A673 (cell line): ENCODE measurements at regions not wholly inside any gene's neighbourhood (a gene's known extent, or its start where the extent isn't known, plus 50 kb on each side); places are given as distances from the start of the nearest gene placed in this dataset.

Experiments
- BruUV-seq: library from RNA; stranded (reverse); fragments of 400-500 nt; replicated peaks from 2 replicates; lab custom pipeline; 2021; lab: Mats Ljungman, UMichigan
- CTCF ChIA-PET: fragments of 300-600 bp; sonication (Branson Sonifier 250); formaldehyde crosslinking; loops from one replicate; lab custom pipeline; 2022; ENCODE audit warnings: antibody characterized with exemption; lab: Charles Lee
- POLR2A ChIA-PET: fragments of 300-600 bp; sonication (Branson Sonifier 250); formaldehyde crosslinking; loops from one replicate; lab custom pipeline; 2022; ENCODE audit warnings: antibody characterized with exemption; ENCODE audit not compliant: low non-redundant PET; lab: Charles Lee
- DNase-seq: peaks from one replicate; pipeline ENCODE4 v3.0.0-alpha.2; 2015; ENCODE audit warnings: low spot score
- H3K27ac ChIP-seq: fragments of 200-600 bp; sonication (generic); 2 replicates; pipeline ENCODE4 v1.5.1; 2016; ENCODE audit warnings: mixed run types, low read depth, mild to moderate bottlenecking, mixed read lengths, antibody characterized with exemption, low read length; ENCODE audit not compliant: poor library complexity, severe bottlenecking
- H3K27me3 ChIP-seq: fragments of 200-600 bp; sonication (generic); replicated peaks from 2 replicates; pipeline ENCODE4 v1.6.1; 2017; ENCODE audit warnings: mixed run types, low read depth, mild to moderate bottlenecking, mixed read lengths, antibody characterized with exemption, low read length; ENCODE audit not compliant: insufficient read depth, poor library complexity
- H3K36me3 ChIP-seq: fragments of 200-600 bp; sonication (generic); 2 replicates; pipeline ENCODE4 v1.6.1; 2016; ENCODE audit warnings: mixed run types, mild to moderate bottlenecking, mixed read lengths, antibody characterized with exemption, low read length; ENCODE audit not compliant: insufficient read depth, poor library complexity, severe bottlenecking
- H3K4me1 ChIP-seq: fragments of 200-600 bp; sonication (generic); 2 replicates; pipeline ENCODE4 v1.6.1; 2017; ENCODE audit warnings: mixed run types, mild to moderate bottlenecking, mixed read lengths, antibody characterized with exemption, low read length; ENCODE audit not compliant: insufficient read depth, poor library complexity, severe bottlenecking
- H3K4me3 ChIP-seq: fragments of 200-600 bp; sonication (generic); 2 replicates; pipeline ENCODE4 v1.5.1; 2016; ENCODE audit warnings: low read depth, mixed run types, mild to moderate bottlenecking, mixed read lengths, low read length; ENCODE audit not compliant: poor library complexity, severe bottlenecking
- H3K9me3 ChIP-seq: fragments of 200-600 bp; sonication (generic); 2 replicates; pipeline ENCODE4 v1.6.1; 2016; ENCODE audit warnings: mixed run types, low read depth, mild to moderate bottlenecking, mixed read lengths, antibody characterized with exemption, low read length; ENCODE audit not compliant: poor library complexity, severe bottlenecking
- EZH2 ChIP-seq: fragments of 200-600 bp; sonication (generic); IDR thresholded peaks from 2 replicates; pipeline ENCODE4 v1.6.1; 2017; ENCODE audit warnings: borderline replicate concordance, low read depth, mild to moderate bottlenecking, mixed read lengths, antibody characterized with exemption, low read length; ENCODE audit not compliant: poor library complexity, severe bottlenecking
- intact Hi-C: fragments of 100-400 bp; cut with micrococcal nuclease; formaldehyde crosslinking; loops from one replicate; pipeline ENCODE4 v1.10.0; 2022; ENCODE audit not compliant: unreplicated experiment
- TF ChIP-seq, protein P1 (sequence below): fragments of 300-800, 200-600 bp; sonication (generic); conservative IDR thresholded peaks from 2 replicates; pipeline ENCODE4 v1.5.1; 2017; ENCODE audit warnings: low read depth, mild to moderate bottlenecking, antibody characterized with exemption, low read length, moderate library complexity, mixed read lengths

DNA sequence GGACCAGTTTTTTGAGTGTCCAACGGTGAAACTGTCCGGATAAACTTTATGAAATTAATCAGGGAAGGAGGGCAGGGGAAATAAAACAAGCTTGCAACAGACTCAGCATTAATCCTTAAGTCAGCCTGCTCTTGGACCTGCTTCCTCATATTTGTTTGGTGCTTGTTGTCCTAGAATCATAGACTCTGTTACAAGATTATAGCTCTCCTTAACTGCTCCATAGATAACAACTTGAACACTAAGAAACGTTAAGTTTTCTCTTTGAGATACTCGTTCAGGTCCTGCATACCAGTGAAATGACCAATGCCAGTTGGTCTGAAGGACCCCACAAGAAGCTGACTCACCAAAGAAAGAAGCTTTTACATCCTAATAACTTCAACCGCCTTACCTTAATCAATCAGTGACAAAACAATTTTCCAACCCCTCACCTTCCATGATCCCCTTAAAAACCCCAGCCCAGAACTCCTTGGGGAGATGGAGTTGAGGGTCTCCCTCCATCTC, 493.2 kb downstream of the PID1 start:
- Histone ChIP-seq H3K9me3 (no peaks in the 10 kb centered on the region), H3K4me3 (no peak overlapping the region), H3K27ac (no peak overlapping the region), H3K27me3 (no peaks in the 10 kb centered on the region), H3K36me3 (no peaks in the 10 kb centered on the region), H3K4me1 (no peaks in the 10 kb centered on the region)
- no peak for DNase-seq
- ChIA-PET POLR2A (no interaction called here), CTCF (no interaction called here)
- no peak for TF ChIP-seq EZH2
- TF ChIP-seq, protein P1, sequence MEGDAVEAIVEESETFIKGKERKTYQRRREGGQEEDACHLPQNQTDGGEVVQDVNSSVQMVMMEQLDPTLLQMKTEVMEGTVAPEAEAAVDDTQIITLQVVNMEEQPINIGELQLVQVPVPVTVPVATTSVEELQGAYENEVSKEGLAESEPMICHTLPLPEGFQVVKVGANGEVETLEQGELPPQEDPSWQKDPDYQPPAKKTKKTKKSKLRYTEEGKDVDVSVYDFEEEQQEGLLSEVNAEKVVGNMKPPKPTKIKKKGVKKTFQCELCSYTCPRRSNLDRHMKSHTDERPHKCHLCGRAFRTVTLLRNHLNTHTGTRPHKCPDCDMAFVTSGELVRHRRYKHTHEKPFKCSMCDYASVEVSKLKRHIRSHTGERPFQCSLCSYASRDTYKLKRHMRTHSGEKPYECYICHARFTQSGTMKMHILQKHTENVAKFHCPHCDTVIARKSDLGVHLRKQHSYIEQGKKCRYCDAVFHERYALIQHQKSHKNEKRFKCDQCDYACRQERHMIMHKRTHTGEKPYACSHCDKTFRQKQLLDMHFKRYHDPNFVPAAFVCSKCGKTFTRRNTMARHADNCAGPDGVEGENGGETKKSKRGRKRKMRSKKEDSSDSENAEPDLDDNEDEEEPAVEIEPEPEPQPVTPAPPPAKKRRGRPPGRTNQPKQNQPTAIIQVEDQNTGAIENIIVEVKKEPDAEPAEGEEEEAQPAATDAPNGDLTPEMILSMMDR: no peak
- intact Hi-C loops: no loop called here
- BruUV-seq: no TSS peak

- no peaks in the 10 kb centered on the region for H3K4me1 ChIP-seq
- intact Hi-C loops: no loop called here
- no peaks in the 10 kb centered on the region for H3K27me3 ChIP-seq
- ChIA-PET CTCF (no interaction called here), POLR2A (no interaction called here)
- H3K27ac ChIP-seq: no peak overlapping the region
- TF ChIP-seq, protein P1: no peak
- no peak for TF ChIP-seq EZH2
- H3K4me3 ChIP-seq: no peak overlapping the region
- no peaks in the 10 kb centered on the region for H3K9me3 ChIP-seq
- no TSS peak for BruUV-seq
- DNase-seq: no peak
- H3K36me3 ChIP-seq: no peaks in the 10 kb centered on the region
Observed at GRCh38 chr2:228774548-228774947, 496.5 kb downstream of the PID1 start.

GRCh38 chr2:228771774-228772173, 499.3 kb downstream of the PID1 start:
- Histone ChIP-seq H3K4me3 (no peak overlapping the region), H3K27ac (no peak overlapping the region), H3K27me3 (no peaks in the 10 kb centered on the region), H3K36me3 (no peaks in the 10 kb centered on the region), H3K4me1 (peaks cover 10% of the 10 kb centered on the region), H3K9me3 (no peaks in the 10 kb centered on the region)
- no peak for DNase-seq
- intact Hi-C loops: no loop called here
- BruUV-seq: no TSS peak
- no peak for TF ChIP-seq EZH2
- TF ChIP-seq, protein P1: no peak
- ChIA-PET POLR2A (no interaction called here), CTCF (no interaction called here)
